ENCODE measurements at regions not wholly inside any gene's neighbourhood (a gene's known extent, or its start where the extent isn't known, plus 50 kb on each side); places are given as distances from the start of the nearest gene placed in this dataset.

DNA sequence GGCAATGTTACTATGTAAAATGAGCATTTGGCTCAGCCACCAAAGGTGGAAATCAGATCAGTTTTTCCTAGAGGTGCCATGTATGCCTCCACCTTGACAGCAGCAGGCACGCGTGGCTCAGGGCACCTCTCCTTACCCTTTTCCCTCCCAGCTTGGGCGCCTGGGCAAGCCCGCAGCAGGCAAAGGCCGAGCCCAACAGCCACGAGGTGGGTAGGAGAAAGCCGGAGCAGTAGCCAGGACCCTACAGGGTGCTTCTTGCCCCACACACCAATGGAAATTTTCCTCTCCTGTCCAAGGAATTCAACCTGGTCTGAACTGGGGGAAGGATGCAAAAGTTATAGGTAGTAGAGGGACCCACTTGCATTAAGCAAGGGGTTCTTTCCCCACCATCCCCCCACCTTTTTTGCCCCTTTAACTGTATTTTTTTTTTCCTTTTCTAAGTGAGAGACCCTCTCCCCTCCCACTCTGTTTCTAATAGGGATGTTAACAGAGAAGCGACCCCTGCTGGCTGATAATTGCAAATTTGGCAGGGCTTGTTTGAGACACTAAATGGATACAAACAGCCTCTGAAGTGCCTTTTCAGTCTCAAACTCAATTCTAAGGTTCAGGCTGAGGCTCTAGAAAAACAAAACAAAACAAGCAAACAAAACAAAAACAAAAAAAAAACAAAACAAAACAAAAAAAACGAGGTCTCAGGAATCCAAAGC lies 895.1 kb downstream of the PCDH18 start:
- DNase-seq = no peak

DNA sequence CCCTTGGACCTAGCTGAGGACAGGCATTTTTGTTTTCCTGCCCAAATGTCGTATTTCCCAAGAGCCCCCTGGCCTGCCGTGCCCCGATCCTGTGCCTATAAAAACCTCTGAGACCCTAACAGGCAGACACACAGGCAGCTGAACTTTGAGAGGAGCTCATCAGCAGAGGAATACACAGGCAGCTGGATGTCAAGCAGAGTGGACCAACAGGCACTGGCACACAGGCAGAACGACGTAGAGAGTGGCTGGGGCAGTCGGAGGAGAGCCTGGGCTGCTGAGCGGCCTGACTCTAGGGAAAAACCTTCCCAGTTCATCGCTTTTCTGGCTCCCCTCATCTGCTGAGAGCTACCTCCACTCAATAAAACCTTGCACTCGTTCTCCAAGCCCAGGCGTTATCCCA lies 896.1 kb downstream of the PCDH18 start:
- DNase-seq = no peak

- DNase-seq = no peak
Measured at GRCh38 chr4:136634121-136634520, 898.2 kb downstream of the PCDH18 start.

DNA sequence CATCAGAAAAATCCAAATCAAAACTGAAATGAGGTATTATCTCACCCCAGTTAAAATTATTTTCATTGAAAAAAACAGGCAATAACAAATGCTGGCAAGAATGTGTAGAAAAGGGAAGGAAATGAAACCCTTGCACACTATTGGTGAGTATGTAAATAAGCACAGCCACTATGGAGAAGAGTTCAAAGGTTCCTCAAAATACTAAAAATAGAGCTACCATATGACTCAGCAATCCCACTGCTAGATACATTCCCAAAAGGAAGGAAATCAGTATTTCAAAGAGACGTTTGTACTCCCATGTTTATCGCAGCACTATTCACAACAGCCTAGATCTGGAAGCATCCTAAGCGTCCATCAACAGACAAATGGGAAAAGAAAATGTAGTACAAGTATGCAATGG lies 932.4 kb downstream of the PCDH18 start:
- DNase-seq = no peak

- no peak for DNase-seq
Measured at GRCh38 chr4:136590440-136590839, 941.9 kb downstream of the PCDH18 start.

DNA sequence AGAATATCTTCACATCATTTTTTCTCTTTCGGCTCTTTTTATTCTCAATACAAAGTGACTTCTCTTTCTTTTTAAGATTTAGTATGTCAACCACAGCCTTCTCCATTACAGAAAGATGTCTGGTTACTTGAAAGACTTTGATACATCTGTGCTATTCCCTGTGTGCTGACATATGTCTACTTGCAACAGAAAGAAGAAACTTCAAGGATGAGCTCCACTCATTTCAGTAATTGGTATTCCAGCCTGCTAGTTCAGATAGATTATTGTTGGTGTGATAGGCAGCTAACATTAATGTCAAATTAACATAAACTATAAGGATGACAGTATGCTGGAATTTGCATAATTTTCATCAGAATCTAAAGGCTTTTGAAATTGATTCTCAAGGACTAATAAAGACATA lies 948.7 kb downstream of the PCDH18 start:
- DNase-seq = no peak

DNA sequence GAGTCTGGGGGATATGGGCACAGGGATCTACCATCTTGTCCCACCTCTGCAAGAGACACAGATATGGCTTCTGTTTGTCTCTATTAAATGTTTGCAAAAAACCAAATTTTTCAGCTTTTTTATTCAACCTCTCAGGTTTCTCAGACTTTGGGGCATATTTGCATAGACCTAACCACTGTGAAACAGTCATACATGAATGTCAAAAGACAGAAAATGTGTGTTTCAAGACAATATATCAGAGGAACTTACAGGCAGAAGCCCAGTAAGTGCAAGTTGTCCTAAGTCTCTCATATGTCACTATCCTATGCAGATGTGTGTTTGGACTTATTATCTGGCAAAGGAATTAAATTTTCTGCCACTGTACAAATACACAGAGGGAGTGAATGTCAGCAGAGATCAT lies 951.2 kb downstream of the PCDH18 start:
- DNase-seq = no peak

DNA sequence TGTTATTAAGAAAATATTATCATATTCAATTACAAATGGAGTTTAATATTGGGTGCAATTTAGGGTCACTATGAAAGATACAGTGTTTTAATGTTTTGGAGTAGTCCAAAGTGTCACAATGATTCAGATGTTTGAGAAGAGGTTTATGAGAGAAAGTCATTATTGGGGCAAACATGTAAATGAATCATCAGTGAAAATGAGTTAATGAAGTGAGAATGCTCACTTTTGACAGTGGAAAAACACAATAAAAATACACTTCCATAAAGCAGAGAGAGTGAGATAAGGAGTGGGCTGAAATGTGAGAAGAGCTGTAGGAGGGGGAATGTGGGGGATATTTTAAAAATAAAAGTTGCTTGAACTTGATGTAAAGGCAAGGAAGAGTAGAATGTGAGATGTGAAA lies 957.1 kb downstream of the PCDH18 start:
- no peak for DNase-seq

- no peak for DNase-seq
Measured at GRCh38 chr4:136573460-136573859, 958.8 kb downstream of the PCDH18 start.

GRCh38 chr4:136571315-136571714 lies 961.0 kb downstream of the PCDH18 start:
- no peak for DNase-seq

DNA sequence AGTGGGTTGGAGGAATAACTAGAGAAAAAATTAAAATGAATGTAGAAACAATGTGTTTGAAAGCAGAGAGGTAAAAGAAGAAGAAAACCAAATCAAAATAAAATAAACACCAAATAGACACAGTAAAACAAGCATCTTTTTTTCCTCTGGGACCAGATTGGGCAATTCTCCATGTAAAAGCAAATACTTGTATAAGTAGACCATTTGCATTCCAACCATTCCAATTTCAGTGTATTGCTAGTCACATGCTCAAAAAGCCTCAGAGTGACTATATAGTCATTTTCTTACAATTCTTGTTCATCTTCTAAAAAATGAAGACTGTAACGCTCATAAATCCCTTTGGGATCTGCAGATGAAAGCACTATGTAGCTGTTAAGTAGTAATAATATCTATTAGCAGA lies 969.5 kb downstream of the PCDH18 start:
- DNase-seq = no peak

- no peak for DNase-seq
Measured at GRCh38 chr4:136558940-136559494, 973.3 kb downstream of the PCDH18 start.

DNA sequence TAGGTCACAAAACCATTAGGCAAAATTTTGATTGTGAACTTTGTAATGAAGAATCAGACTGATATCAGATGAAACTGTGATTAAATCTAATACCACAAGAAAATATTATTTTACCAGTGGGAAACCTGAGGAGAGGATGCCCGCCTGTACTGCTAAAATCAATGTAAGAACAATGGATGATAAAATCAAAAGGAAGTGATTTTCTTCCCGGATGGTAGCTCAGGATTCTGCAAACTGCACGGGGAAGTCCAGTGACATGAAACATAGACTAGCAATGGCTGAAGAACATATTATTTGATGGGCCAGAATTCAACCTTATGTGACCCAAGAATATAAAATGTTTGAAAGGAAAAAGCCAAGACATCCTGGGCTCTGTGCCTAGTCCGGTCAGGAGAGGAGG lies 974.9 kb downstream of the PCDH18 start:
- no peak for DNase-seq

- no peak for DNase-seq
Measured at GRCh38 chr4:136554033-136554432, 978.3 kb downstream of the PCDH18 start.

GRCh38 chr4:136551753-136552152 lies 980.5 kb downstream of the PCDH18 start:
- no peak for DNase-seq

DNA sequence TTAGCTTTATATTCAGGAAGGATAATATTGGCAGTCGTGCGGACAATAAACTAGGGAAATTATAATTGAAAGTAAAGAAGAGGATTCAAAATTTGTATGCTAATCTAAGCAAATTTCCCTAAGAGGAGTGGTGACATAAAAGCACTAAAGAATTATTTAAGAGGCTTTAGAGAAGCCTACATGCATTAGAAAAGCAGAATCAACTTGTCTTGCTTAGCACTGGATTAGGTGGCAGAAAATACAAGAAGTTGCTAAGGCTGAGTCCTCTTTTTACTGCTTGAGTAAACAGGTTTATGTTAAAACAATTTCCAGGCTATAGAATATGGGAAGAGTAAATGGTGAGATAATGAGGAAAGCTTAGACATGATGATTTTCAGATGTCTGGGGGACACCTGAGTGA lies 991.5 kb downstream of the PCDH18 start:
- no peak for DNase-seq

- DNase-seq = no peak
Measured at GRCh38 chr4:136528131-136528530, 1004.2 kb downstream of the PCDH18 start.

DNA sequence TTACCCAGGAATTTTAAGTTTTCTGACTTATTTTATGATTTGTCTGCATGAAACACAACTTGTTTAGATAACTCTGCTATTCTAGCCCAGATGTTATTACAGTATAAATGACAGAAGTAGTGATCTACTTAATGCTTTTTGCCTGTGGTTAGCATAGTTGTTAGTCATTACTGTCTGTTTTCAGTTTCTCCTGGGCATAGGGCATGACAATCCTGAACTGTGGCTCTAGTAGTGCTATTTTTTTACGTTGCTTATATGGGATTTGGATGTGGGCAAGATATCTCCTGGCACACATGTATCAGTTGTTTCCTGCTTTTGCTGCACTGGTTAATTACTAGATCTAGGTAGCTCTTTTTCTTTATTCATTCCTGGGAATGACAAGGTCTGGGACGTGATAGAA lies 1005.8 kb downstream of the PCDH18 start:
- DNase-seq = no peak

GRCh38 chr4:136524039-136524438 lies 1008.3 kb downstream of the PCDH18 start:
- no peak for DNase-seq

- DNase-seq = no peak
Measured at GRCh38 chr4:136516371-136516770, 1015.9 kb downstream of the PCDH18 start.

- DNase-seq = no peak
Measured at GRCh38 chr4:136505020-136505419, 1027.3 kb downstream of the PCDH18 start.

GRCh38 chr4:136495851-136496250 lies 1036.4 kb downstream of the PCDH18 start:
- DNase-seq = no peak

GRCh38 chr4:136495076-136495475 lies 1037.2 kb downstream of the PCDH18 start:
- no peak for DNase-seq

DNA sequence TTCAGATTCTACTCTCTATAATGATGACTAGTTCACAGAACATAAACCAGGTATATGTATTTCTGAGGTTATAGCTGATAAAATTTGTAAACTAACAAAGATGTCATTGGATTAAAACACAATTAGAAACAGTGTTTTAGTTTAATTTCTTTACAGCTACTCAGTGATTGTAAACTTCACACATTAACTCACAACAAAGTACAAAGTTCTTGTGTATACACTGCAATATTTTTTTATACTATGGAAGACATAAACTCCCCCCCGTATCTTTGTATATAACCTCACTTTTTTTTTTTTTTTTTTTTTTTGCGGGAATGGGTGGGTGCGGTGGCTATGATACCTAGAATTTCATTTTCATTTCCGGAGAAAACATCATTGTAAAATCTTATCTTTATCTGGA lies 1043.2 kb downstream of the PCDH18 start:
- no peak for DNase-seq

- DNase-seq = no peak
Measured at GRCh38 chr4:136484996-136485395, 1047.3 kb downstream of the PCDH18 start.

Measured in GF-D8 (cell line).